Amniotic stem cell (primary cell): ENCODE measurements at regions not wholly inside any gene's neighbourhood (a gene's known extent, or its start where the extent isn't known, plus 50 kb on each side); places are given as distances from the start of the nearest gene placed in this dataset.
"Not testable (repeated sequence)": the region's sequence is repeated elsewhere in the genome, so short reads cannot be mapped to it uniquely, and the experiment has no call there.

ENCODE experiments used
- DNase-seq: peaks from one replicate; lab custom pipeline; 2025; lab: John Stamatoyannopoulos, UW

DNA sequence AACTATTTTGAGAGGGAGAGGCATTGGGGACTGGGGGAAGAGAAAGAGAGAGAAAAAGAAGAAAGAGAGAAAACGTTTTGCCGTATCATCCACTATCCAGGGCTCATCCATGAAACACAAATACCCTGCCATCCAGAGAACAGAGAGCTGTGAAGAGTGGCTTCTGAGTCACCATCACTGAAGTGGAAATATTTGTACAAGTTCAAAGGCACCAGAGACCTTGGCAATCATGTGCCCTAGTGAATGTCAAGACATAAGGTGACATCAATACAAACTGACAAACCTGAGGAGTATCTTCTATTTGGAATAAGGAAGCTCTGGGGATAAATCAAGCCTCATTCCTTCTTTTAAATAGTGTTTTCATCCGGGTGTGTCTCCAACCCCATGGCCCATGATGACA, 197.2 kb upstream of the PROX1 start:
- DNase-seq: no peak

GRCh38 chr1:213793482-213794067, 194.2 kb upstream of the PROX1 start:
- no peak for DNase-seq

DNA sequence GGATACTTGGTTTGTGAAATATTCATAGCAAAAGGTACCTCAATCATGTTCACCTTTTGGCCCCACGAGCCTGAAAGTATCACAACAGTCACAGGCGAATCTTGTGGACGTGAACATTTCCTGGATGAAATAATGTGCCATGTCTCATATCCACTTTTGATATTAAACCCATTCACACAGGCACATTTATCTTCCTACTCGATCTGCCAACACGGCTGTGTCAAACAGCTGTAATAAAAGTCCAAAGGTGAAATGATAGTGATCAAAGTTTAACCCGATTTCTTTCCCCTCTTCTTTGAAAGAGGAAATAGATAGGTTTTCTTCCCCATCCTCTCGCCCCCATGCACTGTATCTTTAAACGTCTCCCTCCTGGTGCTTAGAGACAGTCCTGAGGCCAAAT, 191.2 kb upstream of the PROX1 start:
- DNase-seq: no peak

DNA sequence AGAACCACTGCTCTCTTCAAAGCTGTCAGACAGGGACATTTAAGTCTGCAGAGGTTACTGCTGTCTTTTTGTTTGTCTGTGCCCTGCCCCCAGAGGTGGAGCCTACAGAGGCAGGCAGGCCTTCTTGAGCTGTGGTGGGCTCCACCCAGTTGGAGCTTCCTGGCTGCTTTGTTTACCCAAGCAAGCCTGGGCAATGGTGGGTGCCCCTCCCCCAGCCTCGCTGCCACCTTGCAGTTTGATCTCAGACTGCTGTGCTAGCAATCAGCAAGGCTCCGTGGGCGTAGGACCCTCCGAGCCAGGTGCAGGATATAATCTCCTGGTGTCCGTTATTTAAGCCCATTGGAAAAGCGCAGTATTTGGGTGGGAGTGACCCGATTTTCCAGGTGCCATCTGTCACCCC, 179.5 kb upstream of the PROX1 start:
- DNase-seq: not testable (repeated sequence)

- no peak for DNase-seq
Observed at GRCh38 chr1:213817156-213817555, 170.6 kb upstream of the PROX1 start.

- DNase-seq: no peak
Observed at GRCh38 chr1:213820362-213821149, 167.2 kb upstream of the PROX1 start.

GRCh38 chr1:213821175-213821942, 166.4 kb upstream of the PROX1 start:
- DNase-seq: no peak

DNA sequence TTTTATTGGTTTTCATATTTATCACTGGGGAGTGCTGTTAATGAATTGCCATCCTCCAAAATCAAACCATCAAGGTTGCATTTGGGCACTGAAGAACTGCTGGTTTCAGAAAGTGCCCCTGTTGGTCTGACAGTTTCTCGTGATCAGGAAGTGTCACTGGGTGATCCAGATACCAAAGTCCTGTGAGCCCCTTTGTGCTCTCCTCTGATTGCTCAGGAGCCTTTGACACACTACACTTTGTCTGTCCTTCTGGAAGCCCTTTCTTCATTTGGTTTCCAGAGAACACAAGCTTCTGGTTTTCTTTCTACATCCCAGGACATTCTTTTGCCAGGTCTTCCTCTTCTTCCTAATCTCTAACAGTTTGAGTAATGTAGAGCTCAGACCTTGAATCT, 165.8 kb upstream of the PROX1 start:
- no peak for DNase-seq

DNA sequence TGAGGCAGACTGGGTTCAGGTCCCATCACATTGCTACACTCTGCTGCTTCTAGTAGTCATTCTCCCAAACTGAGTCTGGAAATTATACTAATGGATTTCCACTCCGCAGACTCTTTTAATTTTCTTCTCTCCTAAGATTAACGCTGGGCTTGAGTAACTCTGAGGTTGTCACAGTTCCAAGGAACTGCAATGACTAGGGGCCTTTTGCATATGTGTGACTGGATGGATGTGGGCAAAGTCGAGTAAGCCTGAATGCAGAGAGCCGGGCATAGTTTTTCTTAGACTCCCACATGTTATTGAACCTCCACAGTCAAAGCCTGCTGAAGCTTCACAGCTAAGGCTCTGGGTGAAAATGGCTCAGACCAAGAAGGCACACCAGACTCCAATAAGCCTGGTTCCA, 160.9 kb upstream of the PROX1 start:
- no peak for DNase-seq

DNA sequence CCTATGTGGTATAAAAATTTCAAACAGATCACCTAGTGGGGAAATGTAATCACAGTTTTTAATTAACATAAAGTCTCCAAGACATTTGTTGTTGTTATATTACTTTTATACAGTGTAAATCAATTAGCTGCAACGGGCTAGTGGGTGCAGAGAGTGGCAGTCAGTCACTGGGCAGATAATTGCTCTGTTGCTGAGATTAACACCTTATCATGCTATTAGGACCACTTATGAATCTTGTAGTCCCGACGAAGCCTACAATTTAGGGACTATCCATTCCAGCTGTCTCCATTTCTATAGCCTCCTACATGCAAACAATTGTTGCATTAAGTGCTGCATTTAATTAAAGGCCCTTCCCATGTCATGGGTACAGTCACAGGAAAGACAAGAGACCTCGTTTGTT, 158.9 kb upstream of the PROX1 start:
- no peak for DNase-seq

GRCh38 chr1:213829780-213830179, 158.0 kb upstream of the PROX1 start:
- no peak for DNase-seq

- no peak for DNase-seq
Observed at GRCh38 chr1:213830371-213830770, 157.4 kb upstream of the PROX1 start.

DNA sequence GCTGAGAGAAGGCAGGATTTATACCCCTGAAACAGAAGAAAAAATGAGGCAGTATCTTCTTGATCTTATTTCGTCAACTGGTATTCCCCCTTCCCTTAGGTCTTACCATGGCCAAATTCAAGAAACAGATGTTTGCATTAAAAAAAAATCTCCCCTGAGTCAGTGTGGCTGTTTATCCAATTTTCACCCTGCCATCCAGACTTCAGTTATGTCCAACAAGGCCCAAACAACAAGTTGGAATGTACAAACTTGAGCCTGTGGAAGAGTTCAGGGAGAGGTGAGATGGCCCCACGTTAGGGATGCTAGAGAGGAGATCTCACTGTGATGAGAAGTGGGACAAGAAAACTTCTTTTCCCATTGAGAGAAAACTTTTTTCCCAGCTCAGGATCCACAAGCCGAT, 147.2 kb upstream of the PROX1 start:
- DNase-seq: no peak

- DNase-seq: no peak
Observed at GRCh38 chr1:213844632-213845031, 143.1 kb upstream of the PROX1 start.

DNA sequence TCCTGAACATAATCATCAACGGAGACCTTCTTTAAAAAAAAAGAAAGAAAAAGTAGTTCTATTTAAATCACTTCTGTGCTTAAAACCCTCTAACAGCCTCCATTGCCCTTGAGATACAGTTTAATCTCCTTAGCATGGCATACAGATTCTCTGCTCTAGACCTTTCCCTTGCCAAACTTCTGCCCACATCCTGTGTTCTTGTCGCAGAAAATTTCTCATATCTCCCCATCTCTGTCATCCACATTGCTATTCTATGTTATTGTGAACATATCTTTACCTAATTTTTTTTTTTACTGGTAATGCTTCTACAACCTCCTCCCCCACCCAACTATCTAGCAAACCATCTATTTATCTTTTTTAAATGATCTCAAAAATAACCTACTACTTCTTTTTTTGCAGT, 135.7 kb upstream of the PROX1 start:
- DNase-seq: no peak

- no peak for DNase-seq
Observed at GRCh38 chr1:213858581-213858980, 129.2 kb upstream of the PROX1 start.

DNA sequence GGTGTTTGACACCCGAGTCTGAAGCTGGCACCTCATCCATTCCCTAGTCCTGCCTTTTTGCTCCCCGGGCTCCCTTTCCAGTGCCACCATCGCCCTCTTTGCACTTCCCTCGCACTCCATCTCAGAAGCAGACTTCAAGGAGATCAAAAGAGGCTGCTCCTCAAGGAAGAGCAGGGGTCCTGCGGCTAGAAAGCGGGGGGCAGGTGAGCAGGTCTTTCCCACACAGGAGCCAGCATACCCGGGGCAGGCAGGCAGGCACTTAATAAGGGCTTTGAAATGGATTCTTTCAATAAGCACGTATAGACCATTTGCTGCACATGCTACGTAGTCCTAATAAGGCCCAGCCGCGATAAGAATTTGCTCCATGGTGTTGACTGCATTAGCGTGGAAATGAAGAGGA, 125.9 kb upstream of the PROX1 start:
- DNase-seq: no peak

- no peak for DNase-seq
Observed at GRCh38 chr1:213864091-213864490, 123.7 kb upstream of the PROX1 start.

GRCh38 chr1:213868482-213868881, 119.3 kb upstream of the PROX1 start:
- no peak for DNase-seq

GRCh38 chr1:213871179-213871578, 116.6 kb upstream of the PROX1 start:
- no peak for DNase-seq

- no peak for DNase-seq
Observed at GRCh38 chr1:213874789-213875188, 113.0 kb upstream of the PROX1 start.

DNA sequence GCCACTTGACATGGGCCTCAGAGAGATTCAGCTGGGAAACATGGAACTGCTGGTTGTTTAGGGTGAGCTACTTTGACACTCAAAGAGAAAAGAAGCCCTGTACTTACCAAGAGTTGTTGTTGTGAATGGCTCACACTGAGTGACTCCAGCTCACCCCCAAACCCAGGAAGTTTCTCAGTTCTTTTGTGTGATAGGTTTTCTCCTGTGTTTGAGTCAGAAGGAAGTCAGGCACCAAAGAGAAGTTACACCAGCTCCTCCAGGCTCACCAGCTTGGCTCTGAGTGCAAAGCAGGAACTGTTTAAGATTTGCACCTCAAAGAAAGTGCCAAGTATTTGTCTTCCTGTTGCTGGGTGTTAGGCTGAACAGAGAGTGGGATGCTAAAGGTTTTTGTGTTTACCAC, 111.2 kb upstream of the PROX1 start:
- no peak for DNase-seq

GRCh38 chr1:213883618-213884017, 104.2 kb upstream of the PROX1 start:
- DNase-seq: no peak
